ENCODE measurements at regions not wholly inside any gene's neighbourhood (a gene's known extent, or its start where the extent isn't known, plus 50 kb on each side); places are given as distances from the start of the nearest gene placed in this dataset.
A peak's percentile ranks its signal among the peaks of the same experiment; 100 is the strongest.

DNA sequence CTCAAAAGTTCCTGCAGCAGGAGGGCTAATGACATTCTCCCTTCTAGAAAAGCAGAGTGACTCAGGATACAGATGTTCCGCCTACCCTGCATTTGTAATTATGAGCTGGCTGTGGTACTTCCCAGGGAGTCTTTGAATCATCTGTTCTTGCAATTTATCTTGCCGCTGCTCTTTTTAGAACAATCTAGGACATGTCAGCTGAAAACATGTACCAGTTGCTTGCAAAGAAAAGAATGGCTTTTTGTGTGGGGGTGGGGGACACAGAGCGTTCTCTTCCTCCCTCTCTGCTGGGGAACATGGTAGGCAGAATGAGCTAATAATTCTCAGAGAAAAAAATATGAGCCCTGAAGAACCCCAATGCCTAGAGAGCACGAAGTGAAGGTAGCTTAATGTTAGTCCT is 51.7 kb upstream of the TUT7 start:
- Histone ChIP-seq H3K9me3 (ENCODE audit: control insufficient read depth, insufficient read depth, low read depth, low read length) (no peaks in the 10 kb centered on the region), H3K27ac (ENCODE audit: insufficient read depth, low read length) (peak overlapping the region; percentile 34), H3K9ac (ENCODE audit: insufficient read depth, low read length) (no peak overlapping the region), H3K4me2 (ENCODE audit: extremely low read depth, insufficient read depth, low read length) (peak overlapping the region; percentile 68), H2AFZ (ENCODE audit: low read length) (no peak overlapping the region), H3K36me3 (ENCODE audit: control insufficient read depth, insufficient read depth, low read length) (no peaks in the 10 kb centered on the region), H3K27me3 (ENCODE audit: control insufficient read depth, insufficient read depth, low read length) (no peaks in the 10 kb centered on the region), H4K20me1 (ENCODE audit: control insufficient read depth, extremely low read depth, insufficient read depth, low read length) (no peaks in the 10 kb centered on the region), H3K4me3 (replicated peaks in 1 of 4; ENCODE audit: control extremely low read depth in 1 of 4, insufficient read depth in 1 of 4, low read depth in 3 of 4, low read length in 4 of 4) (peak overlapping the region in 3 of 4 experiments; percentile 2 to 32 (median 17)), H3K4me1 (ENCODE audit: control insufficient read depth, extremely low read depth, insufficient read depth, low read length) (peaks cover 13% of the 10 kb centered on the region), H3K79me2 (ENCODE audit: control insufficient read depth, insufficient read depth, low read length) (no peaks in the 10 kb centered on the region)
- TF ChIP-seq EZH2 (IDR thresholded peaks at IDR 0.05; ENCODE audit: low read length, missing control alignments) = no peak
- TF ChIP-seq, protein P1, sequence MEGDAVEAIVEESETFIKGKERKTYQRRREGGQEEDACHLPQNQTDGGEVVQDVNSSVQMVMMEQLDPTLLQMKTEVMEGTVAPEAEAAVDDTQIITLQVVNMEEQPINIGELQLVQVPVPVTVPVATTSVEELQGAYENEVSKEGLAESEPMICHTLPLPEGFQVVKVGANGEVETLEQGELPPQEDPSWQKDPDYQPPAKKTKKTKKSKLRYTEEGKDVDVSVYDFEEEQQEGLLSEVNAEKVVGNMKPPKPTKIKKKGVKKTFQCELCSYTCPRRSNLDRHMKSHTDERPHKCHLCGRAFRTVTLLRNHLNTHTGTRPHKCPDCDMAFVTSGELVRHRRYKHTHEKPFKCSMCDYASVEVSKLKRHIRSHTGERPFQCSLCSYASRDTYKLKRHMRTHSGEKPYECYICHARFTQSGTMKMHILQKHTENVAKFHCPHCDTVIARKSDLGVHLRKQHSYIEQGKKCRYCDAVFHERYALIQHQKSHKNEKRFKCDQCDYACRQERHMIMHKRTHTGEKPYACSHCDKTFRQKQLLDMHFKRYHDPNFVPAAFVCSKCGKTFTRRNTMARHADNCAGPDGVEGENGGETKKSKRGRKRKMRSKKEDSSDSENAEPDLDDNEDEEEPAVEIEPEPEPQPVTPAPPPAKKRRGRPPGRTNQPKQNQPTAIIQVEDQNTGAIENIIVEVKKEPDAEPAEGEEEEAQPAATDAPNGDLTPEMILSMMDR (conservative IDR thresholded peaks at IDR 0.05 in 1 of 2, IDR thresholded peaks at IDR 0.05 in 1 of 2; ENCODE audit: low read depth in 1 of 2, low read length in 2 of 2) = no peak
- DNase-seq (ENCODE audit: low read depth in 2 of 2) = peak; percentile 93 to 94

DNA sequence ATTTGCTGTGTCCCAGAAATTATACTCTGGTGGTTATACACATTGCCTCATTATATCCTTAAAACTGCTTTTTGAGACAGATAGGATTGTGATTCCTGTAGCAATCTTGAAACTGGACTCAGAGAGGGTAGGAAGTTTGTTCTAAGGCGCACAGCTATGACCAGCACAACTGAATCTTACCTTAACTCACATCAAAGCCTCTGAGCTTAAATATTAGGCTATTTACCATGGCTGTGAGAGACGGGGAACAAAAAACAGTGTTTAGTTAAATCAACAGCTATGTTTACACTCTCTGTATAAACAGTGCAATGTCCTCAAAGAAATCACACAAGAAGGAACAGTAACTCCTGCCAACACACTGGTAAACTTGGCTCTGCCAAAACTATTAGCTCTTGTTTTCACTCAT is 50.9 kb upstream of the TUT7 start:
- no peak overlapping the region for H3K9ac ChIP-seq (ENCODE audit: insufficient read depth, low read length)
- TF ChIP-seq, protein P1 (conservative IDR thresholded peaks at IDR 0.05 in 1 of 2, IDR thresholded peaks at IDR 0.05 in 1 of 2; ENCODE audit: low read depth in 1 of 2, low read length in 2 of 2) = no peak
- no peak for TF ChIP-seq EZH2 (IDR thresholded peaks at IDR 0.05; ENCODE audit: low read length, missing control alignments)
- no peak overlapping the region for H3K4me2 ChIP-seq (ENCODE audit: extremely low read depth, insufficient read depth, low read length)
- no peaks in the 10 kb centered on the region for H4K20me1 ChIP-seq (ENCODE audit: control insufficient read depth, extremely low read depth, insufficient read depth, low read length)
- H3K36me3 ChIP-seq (ENCODE audit: control insufficient read depth, insufficient read depth, low read length) = no peaks in the 10 kb centered on the region
- H3K9me3 ChIP-seq (ENCODE audit: control insufficient read depth, insufficient read depth, low read depth, low read length) = no peaks in the 10 kb centered on the region
- H3K4me1 ChIP-seq (ENCODE audit: control insufficient read depth, extremely low read depth, insufficient read depth, low read length) = peaks cover 13% of the 10 kb centered on the region
- no peak overlapping the region for H3K27ac ChIP-seq (ENCODE audit: insufficient read depth, low read length)
- H2AFZ ChIP-seq (ENCODE audit: low read length) = no peak overlapping the region
- H3K4me3 ChIP-seq (replicated peaks in 1 of 4; ENCODE audit: control extremely low read depth in 1 of 4, insufficient read depth in 1 of 4, low read depth in 3 of 4, low read length in 4 of 4) = no peak overlapping the region
- H3K27me3 ChIP-seq (ENCODE audit: control insufficient read depth, insufficient read depth, low read length) = no peaks in the 10 kb centered on the region
- H3K79me2 ChIP-seq (ENCODE audit: control insufficient read depth, insufficient read depth, low read length) = no peaks in the 10 kb centered on the region
- peak in 1 of 2 donors; percentile 49 for DNase-seq (ENCODE audit: low read depth in 2 of 2)

All from fibroblast of lung (primary cell).